ENCODE measurements at regions not wholly inside any gene's neighbourhood (a gene's known extent, or its start where the extent isn't known, plus 50 kb on each side); places are given as distances from the start of the nearest gene placed in this dataset.

GRCh38 chr5:169503886-169504285 lies 79.7 kb upstream of the SPDL1 start:
- no peak overlapping the region for H3K4me3 Mint-ChIP-seq (ENCODE audit: unreplicated experiment)
- Histone ChIP-seq H3K36me3 (ENCODE audit: control insufficient read depth, insufficient read depth, low read length) (no peaks in the 10 kb centered on the region), H3K4me1 (peaks cover 9% of the 10 kb centered on the region), H3K9me3 (no peaks in the 10 kb centered on the region), H3K27me3 (replicated peaks; ENCODE audit: control insufficient read depth, insufficient read depth, low read length) (no peaks in the 10 kb centered on the region), H3K4me3 (ENCODE audit: low read depth, low read length) (no peak overlapping the region)
- H3K27ac Mint-ChIP-seq (ENCODE audit: unreplicated experiment): no peak overlapping the region
- ChIA-PET POLR2A (no interaction called here), CTCF (no interaction called here)
- H3K27me3 Mint-ChIP-seq (ENCODE audit: insufficient read depth, unreplicated experiment): no peaks in the 10 kb centered on the region
- no TSS peak for BruUV-seq (replicated peaks)
- peak in 1 of 2 experiments; percentile 23 for DNase-seq
- H3K4me1 Mint-ChIP-seq (ENCODE audit: low read depth, unreplicated experiment): peaks cover 14% of the 10 kb centered on the region
- no peaks in the 10 kb centered on the region for H3K36me3 Mint-ChIP-seq (ENCODE audit: insufficient read depth, unreplicated experiment)
- no peaks in the 10 kb centered on the region for H3K9me3 Mint-ChIP-seq (ENCODE audit: unreplicated experiment)
- TF ChIP-seq CTCF (IDR thresholded peaks at IDR 0.05; ENCODE audit: insufficient read depth in 1 of 2, low read depth in 1 of 2, low read length in 1 of 2, severe bottlenecking in 1 of 2, unreplicated experiment in 1 of 2): no peak
- intact Hi-C loops (cut with micrococcal nuclease; ENCODE audit: unreplicated experiment): no loop called here

GRCh38 chr5:169499990-169500505 lies 83.5 kb upstream of the SPDL1 start:
- Mint-ChIP-seq H3K4me1 (ENCODE audit: low read depth, unreplicated experiment) (peaks cover 14% of the 10 kb centered on the region), H3K9me3 (ENCODE audit: unreplicated experiment) (no peaks in the 10 kb centered on the region), H3K36me3 (ENCODE audit: insufficient read depth, unreplicated experiment) (no peaks in the 10 kb centered on the region), H3K27me3 (ENCODE audit: insufficient read depth, unreplicated experiment) (no peaks in the 10 kb centered on the region), H3K4me3 (ENCODE audit: unreplicated experiment) (no peak overlapping the region), H3K27ac (ENCODE audit: unreplicated experiment) (no peak overlapping the region)
- CTCF ChIA-PET: no interaction called here
- Histone ChIP-seq H3K4me1 (peaks cover 9% of the 10 kb centered on the region), H3K27me3 (replicated peaks; ENCODE audit: control insufficient read depth, insufficient read depth, low read length) (no peaks in the 10 kb centered on the region), H3K9me3 (no peaks in the 10 kb centered on the region), H3K36me3 (ENCODE audit: control insufficient read depth, insufficient read depth, low read length) (no peaks in the 10 kb centered on the region), H3K4me3 (ENCODE audit: low read depth, low read length) (no peak overlapping the region)
- POLR2A ChIA-PET: no interaction called here
- intact Hi-C loops (cut with micrococcal nuclease; ENCODE audit: unreplicated experiment): no loop called here
- no peak for TF ChIP-seq CTCF (IDR thresholded peaks at IDR 0.05; ENCODE audit: insufficient read depth in 1 of 2, low read depth in 1 of 2, low read length in 1 of 2, severe bottlenecking in 1 of 2, unreplicated experiment in 1 of 2)
- BruUV-seq (replicated peaks): no TSS peak
- no peak for DNase-seq

GRCh38 chr5:169496878-169497277 lies 86.7 kb upstream of the SPDL1 start:
- no peak for DNase-seq
- no TSS peak for BruUV-seq (replicated peaks)
- no peaks in the 10 kb centered on the region; the same call in 1 of the 2 replicates for H3K9me3 ChIP-seq
- ChIA-PET CTCF (no interaction called here), POLR2A (no interaction called here)
- no peaks in the 10 kb centered on the region for H3K27me3 Mint-ChIP-seq (ENCODE audit: insufficient read depth, unreplicated experiment)
- no peaks in the 10 kb centered on the region for H3K27me3 ChIP-seq (replicated peaks; ENCODE audit: control insufficient read depth, insufficient read depth, low read length)
- H3K4me1 Mint-ChIP-seq (ENCODE audit: low read depth, unreplicated experiment): no peaks in the 10 kb centered on the region
- H3K4me3 ChIP-seq (ENCODE audit: low read depth, low read length): no peak overlapping the region
- H3K9me3 Mint-ChIP-seq (ENCODE audit: unreplicated experiment): no peaks in the 10 kb centered on the region
- H3K27ac Mint-ChIP-seq (ENCODE audit: unreplicated experiment): no peak overlapping the region
- H3K4me3 Mint-ChIP-seq (ENCODE audit: unreplicated experiment): no peak overlapping the region
- H3K4me1 ChIP-seq: no peaks in the 10 kb centered on the region
- intact Hi-C loops (cut with micrococcal nuclease; ENCODE audit: unreplicated experiment): no loop called here
- no peaks in the 10 kb centered on the region for H3K36me3 ChIP-seq (ENCODE audit: control insufficient read depth, insufficient read depth, low read length)
- no peak for TF ChIP-seq CTCF (IDR thresholded peaks at IDR 0.05; ENCODE audit: insufficient read depth in 1 of 2, low read depth in 1 of 2, low read length in 1 of 2, severe bottlenecking in 1 of 2, unreplicated experiment in 1 of 2)
- H3K36me3 Mint-ChIP-seq (ENCODE audit: insufficient read depth, unreplicated experiment): no peaks in the 10 kb centered on the region

Measured in Caco-2 (cell line).